ENCODE measurements at regions not wholly inside any gene's neighbourhood (a gene's known extent, or its start where the extent isn't known, plus 50 kb on each side); places are given as distances from the start of the nearest gene placed in this dataset.

DNA sequence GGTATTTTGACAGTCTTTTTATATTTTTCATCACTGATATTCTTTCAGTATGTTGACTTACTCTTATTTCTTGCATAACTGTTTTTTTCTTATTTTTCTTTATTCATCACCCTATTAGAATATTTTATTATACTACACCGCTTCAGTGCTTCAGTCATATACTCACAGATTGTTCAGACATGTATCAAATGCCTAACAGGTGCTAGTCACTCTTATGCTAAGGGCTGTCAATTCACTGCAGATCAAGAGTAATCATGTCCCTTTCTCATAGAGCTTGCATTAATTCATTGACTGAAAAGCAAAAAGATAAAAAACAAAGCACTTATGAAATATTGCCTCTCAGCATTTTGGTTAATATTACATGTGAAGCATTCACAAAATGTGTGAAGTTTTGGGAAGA, 1435.6 kb downstream of the STIM2 start:
- CTCF ChIA-PET: no interaction called here
- DNase-seq (ENCODE audit: low read depth, low spot score) (no peak), FAIRE-seq (no peak), ATAC-seq (no peak)
- Histone ChIP-seq H3K27ac (ENCODE audit: control insufficient read depth, insufficient read depth) (no peak overlapping the region), H3K4me1 (ENCODE audit: control insufficient read depth, insufficient read depth, low read length) (no peaks in the 10 kb centered on the region), H2AFZ (ENCODE audit: control insufficient read depth, low read depth, low read length) (no peak overlapping the region), H3K4me2 (ENCODE audit: control insufficient read depth, insufficient read depth) (no peak overlapping the region), H4K20me1 (ENCODE audit: control insufficient read depth, insufficient read depth) (no peaks in the 10 kb centered on the region), H3K9ac (ENCODE audit: control insufficient read depth, insufficient read depth, low read length) (no peak overlapping the region), H3K9me3 (replicated peaks; ENCODE audit: control insufficient read depth, insufficient read depth, low read length) (no peaks in the 10 kb centered on the region), H3K27me3 (replicated peaks in 1 of 2; ENCODE audit: control insufficient read depth in 2 of 2, insufficient read depth in 2 of 2, low read length in 1 of 2) (no peaks in the 10 kb centered on the region), H3K4me3 (no peak overlapping the region), H3K79me2 (ENCODE audit: control insufficient read depth, insufficient read depth, low read length) (no peaks in the 10 kb centered on the region), H3K36me3 (ENCODE audit: control insufficient read depth in 2 of 2, insufficient read depth in 2 of 2, low read length in 1 of 2) (no peaks in the 10 kb centered on the region)
- POLR2A ChIA-PET: no interaction called here
- TF ChIP-seq MTA2 (IDR thresholded peaks at IDR 0.05; ENCODE audit: low read depth) (no peak), NR2F1 (conservative IDR thresholded peaks at IDR 0.05) (no peak), BHLHE40 (IDR thresholded peaks at IDR 0.05; ENCODE audit: borderline replicate concordance in 1 of 2, low read depth in 2 of 2, low read length in 1 of 2) (no peak)
- RAD21 ChIA-PET (ENCODE audit: unreplicated experiment): no interaction called here
- SMC1A ChIA-PET (ENCODE audit: uncharacterized antibody, unreplicated experiment): no interaction called here
- no TSS peak for BruUV-seq (replicated peaks)
- in situ Hi-C loops (cut with MboI): no loop called here
- 5% methylated on average over 1 of the region's 1 CpG for whole genome bisulfite sequencing (ENCODE audit: insufficient coverage, insufficient replicate concordance, low lambda C conversion rate, missing lambda C conversion rate)
- intact Hi-C loops (cut with micrococcal nuclease; ENCODE audit: unreplicated experiment): no loop called here

DNA sequence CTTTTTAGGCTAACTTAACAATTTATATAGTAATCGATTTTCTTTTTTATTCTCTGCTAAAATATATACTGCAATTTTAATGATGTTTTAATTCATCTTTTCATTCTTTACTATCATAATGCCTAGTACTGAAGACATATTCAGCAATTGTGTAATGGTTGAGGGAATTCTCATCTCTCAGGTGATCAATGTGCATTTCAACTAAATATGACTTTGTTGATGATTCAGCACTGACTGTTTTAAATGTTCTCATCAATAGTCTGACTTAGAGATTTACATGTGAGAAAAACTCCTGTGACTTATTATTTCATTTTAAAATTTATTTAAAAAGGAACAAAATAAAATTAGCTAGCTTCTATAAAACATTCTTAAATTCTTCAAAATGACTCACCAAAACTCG, 1450.3 kb downstream of the STIM2 start:
- ChIA-PET RAD21 (ENCODE audit: unreplicated experiment) (interaction anchor here (3.5 kb wide), 1 partner anchor 85 kb away, joined by 13 read pairs; no protein-coding TSS in a partner anchor), CTCF (interaction anchor here (0.6 to 1.6 kb wide), 4 partner anchors 8 to 85 kb away, joined by 3 to 4 read pairs (median 4); no protein-coding TSS in a partner anchor), SMC1A (ENCODE audit: uncharacterized antibody, unreplicated experiment) (interaction anchor here (1.0 to 1.8 kb wide), 5 partner anchors 11 to 85 kb away, joined by 3 to 6 read pairs (median 4); no protein-coding TSS in a partner anchor), POLR2A (interaction anchor here (0.6 kb wide), 1 partner anchor 259 kb away, joined by 4 read pairs; no protein-coding TSS in a partner anchor)
- Histone ChIP-seq H3K36me3 (ENCODE audit: control insufficient read depth in 2 of 2, insufficient read depth in 2 of 2, low read length in 1 of 2) (no peaks in the 10 kb centered on the region), H3K4me3 (no peak overlapping the region), H3K9ac (ENCODE audit: control insufficient read depth, insufficient read depth, low read length) (no peak overlapping the region), H3K79me2 (ENCODE audit: control insufficient read depth, insufficient read depth, low read length) (no peaks in the 10 kb centered on the region), H2AFZ (ENCODE audit: control insufficient read depth, low read depth, low read length) (no peak overlapping the region), H3K9me3 (replicated peaks; ENCODE audit: control insufficient read depth, insufficient read depth, low read length) (no peaks in the 10 kb centered on the region), H4K20me1 (ENCODE audit: control insufficient read depth, insufficient read depth) (no peaks in the 10 kb centered on the region), H3K4me2 (ENCODE audit: control insufficient read depth, insufficient read depth) (no peak overlapping the region), H3K4me1 (ENCODE audit: control insufficient read depth, insufficient read depth, low read length) (no peaks in the 10 kb centered on the region), H3K27me3 (replicated peaks in 1 of 2; ENCODE audit: control insufficient read depth in 2 of 2, insufficient read depth in 2 of 2, low read length in 1 of 2) (no peaks in the 10 kb centered on the region), H3K27ac (ENCODE audit: control insufficient read depth, insufficient read depth) (no peak overlapping the region)
- ATAC-seq (no peak), DNase-seq (ENCODE audit: low read depth, low spot score) (no peak), FAIRE-seq (no peak)
- BruUV-seq (replicated peaks): no TSS peak
- 18% methylated on average over 2 of the region's 2 CpGs for WGBS (ENCODE audit: insufficient coverage, insufficient replicate concordance, low lambda C conversion rate, missing lambda C conversion rate)
- intact Hi-C loops (cut with micrococcal nuclease; ENCODE audit: unreplicated experiment): no loop called here
- in situ Hi-C loops (cut with MboI): no loop called here
- TF ChIP-seq BACH1 (IDR thresholded peaks at IDR 0.05; ENCODE audit: borderline replicate concordance) (no peak), RCOR1 (conservative IDR thresholded peaks at IDR 0.05; ENCODE audit: low read depth, low read length) (no peak), ASH2L (IDR thresholded peaks at IDR 0.05; ENCODE audit: borderline replicate concordance, low read depth) (no peak), EP300 (IDR thresholded peaks at IDR 0.05; ENCODE audit: borderline replicate concordance in 1 of 2, control insufficient read depth in 1 of 2, low read depth in 2 of 2, low read length in 2 of 2) (no peak), POLR2A (IDR thresholded peaks at IDR 0.05; ENCODE audit: low read depth, low read length) (no peak), POU2F2 (IDR thresholded peaks at IDR 0.05; ENCODE audit: borderline replicate concordance, low read depth, low read length) (no peak), GATAD2B (conservative IDR thresholded peaks at IDR 0.05; ENCODE audit: low read depth) (no peak), MYB (IDR thresholded peaks at IDR 0.05; ENCODE audit: borderline replicate concordance, low read depth, low read length) (no peak), ZNF217 (IDR thresholded peaks at IDR 0.05) (no peak), LARP7 (IDR thresholded peaks at IDR 0.05) (no peak), PML (IDR thresholded peaks at IDR 0.05; ENCODE audit: low read length) (no peak), ZNF274 (IDR thresholded peaks at IDR 0.05; ENCODE audit: insufficient read depth, insufficient read length) (no peak)
- TF ChIP-seq, protein P1, sequence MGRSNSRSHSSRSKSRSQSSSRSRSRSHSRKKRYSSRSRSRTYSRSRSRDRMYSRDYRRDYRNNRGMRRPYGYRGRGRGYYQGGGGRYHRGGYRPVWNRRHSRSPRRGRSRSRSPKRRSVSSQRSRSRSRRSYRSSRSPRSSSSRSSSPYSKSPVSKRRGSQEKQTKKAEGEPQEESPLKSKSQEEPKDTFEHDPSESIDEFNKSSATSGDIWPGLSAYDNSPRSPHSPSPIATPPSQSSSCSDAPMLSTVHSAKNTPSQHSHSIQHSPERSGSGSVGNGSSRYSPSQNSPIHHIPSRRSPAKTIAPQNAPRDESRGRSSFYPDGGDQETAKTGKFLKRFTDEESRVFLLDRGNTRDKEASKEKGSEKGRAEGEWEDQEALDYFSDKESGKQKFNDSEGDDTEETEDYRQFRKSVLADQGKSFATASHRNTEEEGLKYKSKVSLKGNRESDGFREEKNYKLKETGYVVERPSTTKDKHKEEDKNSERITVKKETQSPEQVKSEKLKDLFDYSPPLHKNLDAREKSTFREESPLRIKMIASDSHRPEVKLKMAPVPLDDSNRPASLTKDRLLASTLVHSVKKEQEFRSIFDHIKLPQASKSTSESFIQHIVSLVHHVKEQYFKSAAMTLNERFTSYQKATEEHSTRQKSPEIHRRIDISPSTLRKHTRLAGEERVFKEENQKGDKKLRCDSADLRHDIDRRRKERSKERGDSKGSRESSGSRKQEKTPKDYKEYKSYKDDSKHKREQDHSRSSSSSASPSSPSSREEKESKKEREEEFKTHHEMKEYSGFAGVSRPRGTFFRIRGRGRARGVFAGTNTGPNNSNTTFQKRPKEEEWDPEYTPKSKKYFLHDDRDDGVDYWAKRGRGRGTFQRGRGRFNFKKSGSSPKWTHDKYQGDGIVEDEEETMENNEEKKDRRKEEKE (IDR thresholded peaks at IDR 0.05): no peak
- TF ChIP-seq, protein P2, sequence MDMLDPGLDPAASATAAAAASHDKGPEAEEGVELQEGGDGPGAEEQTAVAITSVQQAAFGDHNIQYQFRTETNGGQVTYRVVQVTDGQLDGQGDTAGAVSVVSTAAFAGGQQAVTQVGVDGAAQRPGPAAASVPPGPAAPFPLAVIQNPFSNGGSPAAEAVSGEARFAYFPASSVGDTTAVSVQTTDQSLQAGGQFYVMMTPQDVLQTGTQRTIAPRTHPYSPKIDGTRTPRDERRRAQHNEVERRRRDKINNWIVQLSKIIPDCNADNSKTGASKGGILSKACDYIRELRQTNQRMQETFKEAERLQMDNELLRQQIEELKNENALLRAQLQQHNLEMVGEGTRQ (IDR thresholded peaks at IDR 0.05; ENCODE audit: borderline replicate concordance, low read depth, low read length): no peak

Data from GM12878 (cell line).